Right lobe of liver (tissue), 6 donors: ENCODE measurements at regions not wholly inside any gene's neighbourhood (a gene's known extent, or its start where the extent isn't known, plus 50 kb on each side); places are given as distances from the start of the nearest gene placed in this dataset.

Experiments
- ATAC-seq, 4 donors: fragments of 200-7000 bp; cut with Tn5 transposase; one replicate each; pipeline ENCODE4 v1.9.1; 2020; ENCODE audit warnings: mild to moderate bottlenecking in 4 of 4, moderate library complexity in 4 of 4
- DNase-seq, 3 donors: peaks; one replicate each; pipeline ENCODE4 v3.0.0-alpha.2; 2020
- H3K27ac ChIP-seq, 3 donors: fragments of 200-600 bp; one replicate each; pipeline ENCODE4 v1.8.0; 2022
- H3K27me3 ChIP-seq, 2 donors: fragments of 200-600 bp; one replicate each; pipeline ENCODE4 v1.8.0; 2022
- H3K36me3 ChIP-seq, 4 donors: fragments of 200-600 bp; sonication (generic) in 1 of 4; one replicate each; pipeline versions ENCODE4 v1.5.1 to v1.8.0; 2017 to 2022; ENCODE audit warnings: control low read depth in 1 of 4
- H3K4me1 ChIP-seq, 4 donors: fragments of 200-600 bp; sonication (generic) in 1 of 4; one replicate each; pipeline versions ENCODE4 v1.5.1 to v1.8.0; 2017 to 2022; ENCODE audit warnings: control low read depth in 1 of 4
- H3K4me3 ChIP-seq, 3 donors: fragments of 200-600 bp; one replicate each; pipeline ENCODE4 v1.8.0; 2022
- H3K9me3 ChIP-seq, 4 donors: fragments of 200-600 bp; sonication (generic) in 1 of 4; one replicate each; pipeline versions ENCODE4 v1.5.1 to v1.8.0; 2017 to 2022; ENCODE audit warnings: control low read depth in 1 of 4
- POLR2A ChIP-seq: fragments of 450-650 bp; IDR thresholded peaks from one replicate; pipeline ENCODE4 v1.6.1; 2017; ENCODE audit warnings: antibody characterized with exemption, mild to moderate bottlenecking
- WGBS: methylation state at CpG from one replicate; pipeline ENCODE4 v1.1.6; 2018; ENCODE audit warnings: low coverage, low lambda C conversion rate; ENCODE audit not compliant: insufficient coverage; ENCODE audit errors: missing lambda C conversion rate; 5-methylcytosine and 5-hydroxymethylcytosine counted together
- intact Hi-C, 2 donors: fragments of 100-400 bp; cut with DNase I; formaldehyde crosslinking; loops; one replicate each; pipeline versions ENCODE4 v1.11.2 to v1.14.1; 2022
- TF ChIP-seq, protein P1 (sequence below), 4 donors: fragments of 200-600 bp in 3 of 4; fragments of 450-650 bp in 1 of 4; IDR thresholded peaks; one replicate each; pipeline versions ENCODE4 v1.5.1 to v1.8.0; 2016 to 2022; ENCODE audit warnings: antibody characterized with exemption in 4 of 4, mild to moderate bottlenecking in 2 of 4
- donor health status: DM: no; HTN: yes; CAD: no.
- donor health status: DM: no; HTN: no; CAD: no.
- donor health status: DM: no; HTN: no; CAD: no.
- donor health status: DM: no; HTN: yes; CAD: no.
- donor health status: DM: no; HTN: yes; CAD: no.

DNA sequence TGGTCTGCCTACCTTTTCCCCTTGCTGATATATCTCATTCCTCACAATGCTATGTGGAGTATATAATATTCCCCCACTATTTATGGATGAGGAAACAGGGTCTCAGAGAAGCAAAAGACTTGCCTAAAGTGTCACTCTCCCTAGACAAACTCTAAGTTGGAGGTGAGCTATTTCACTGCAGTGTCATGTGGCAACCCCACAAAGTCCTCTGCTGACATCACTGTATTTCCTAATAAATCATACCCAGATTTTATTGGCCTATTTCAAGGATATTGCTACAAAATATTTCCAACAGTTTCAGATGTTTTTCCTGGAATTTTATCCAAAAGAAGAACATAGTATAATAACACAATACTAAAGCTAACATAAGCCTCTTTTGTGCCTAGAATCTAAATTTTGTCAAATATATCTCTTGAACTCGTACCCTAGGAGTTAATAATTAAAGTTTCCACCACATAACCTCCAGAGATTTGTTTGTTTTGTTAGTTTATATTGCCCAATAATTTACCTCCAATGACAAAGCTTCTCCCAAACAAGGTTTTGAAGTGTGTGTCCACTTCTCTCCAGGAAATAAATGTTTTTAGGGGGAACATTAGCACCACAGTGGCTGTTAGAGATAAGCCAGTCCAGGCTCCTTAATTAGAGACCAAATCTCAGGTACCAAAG is 215.1 kb downstream of the ASCL1 start:
- Histone ChIP-seq H3K4me3 (no peak overlapping the region), H3K36me3 (no peaks in the 10 kb centered on the region), H3K27ac (peak overlapping the region; percentile 42 to 87 (median 85)), H3K27me3 (no peaks in the 10 kb centered on the region), H3K9me3 (no peaks in the 10 kb centered on the region), H3K4me1 (peaks cover 0 to 45% (median 18%) of the 10 kb centered on the region in 4 donors)
- TF ChIP-seq POLR2A: peak; percentile 55
- TF ChIP-seq, protein P1, sequence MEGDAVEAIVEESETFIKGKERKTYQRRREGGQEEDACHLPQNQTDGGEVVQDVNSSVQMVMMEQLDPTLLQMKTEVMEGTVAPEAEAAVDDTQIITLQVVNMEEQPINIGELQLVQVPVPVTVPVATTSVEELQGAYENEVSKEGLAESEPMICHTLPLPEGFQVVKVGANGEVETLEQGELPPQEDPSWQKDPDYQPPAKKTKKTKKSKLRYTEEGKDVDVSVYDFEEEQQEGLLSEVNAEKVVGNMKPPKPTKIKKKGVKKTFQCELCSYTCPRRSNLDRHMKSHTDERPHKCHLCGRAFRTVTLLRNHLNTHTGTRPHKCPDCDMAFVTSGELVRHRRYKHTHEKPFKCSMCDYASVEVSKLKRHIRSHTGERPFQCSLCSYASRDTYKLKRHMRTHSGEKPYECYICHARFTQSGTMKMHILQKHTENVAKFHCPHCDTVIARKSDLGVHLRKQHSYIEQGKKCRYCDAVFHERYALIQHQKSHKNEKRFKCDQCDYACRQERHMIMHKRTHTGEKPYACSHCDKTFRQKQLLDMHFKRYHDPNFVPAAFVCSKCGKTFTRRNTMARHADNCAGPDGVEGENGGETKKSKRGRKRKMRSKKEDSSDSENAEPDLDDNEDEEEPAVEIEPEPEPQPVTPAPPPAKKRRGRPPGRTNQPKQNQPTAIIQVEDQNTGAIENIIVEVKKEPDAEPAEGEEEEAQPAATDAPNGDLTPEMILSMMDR (IDR thresholded peaks at IDR 0.05): no peak
- peak; percentile 68 to 83 (median 72) for ATAC-seq
- peak in 1 of 3 donors; percentile 59 for DNase-seq
- intact Hi-C loops: loop anchor here in 1 of 2 donors (10.0 kb wide), 1 partner anchor 218 kb away; the partner anchor contains the start of gene ASCL1
- WGBS: 0% methylated on average over 1 of the region's 1 CpG

DNA sequence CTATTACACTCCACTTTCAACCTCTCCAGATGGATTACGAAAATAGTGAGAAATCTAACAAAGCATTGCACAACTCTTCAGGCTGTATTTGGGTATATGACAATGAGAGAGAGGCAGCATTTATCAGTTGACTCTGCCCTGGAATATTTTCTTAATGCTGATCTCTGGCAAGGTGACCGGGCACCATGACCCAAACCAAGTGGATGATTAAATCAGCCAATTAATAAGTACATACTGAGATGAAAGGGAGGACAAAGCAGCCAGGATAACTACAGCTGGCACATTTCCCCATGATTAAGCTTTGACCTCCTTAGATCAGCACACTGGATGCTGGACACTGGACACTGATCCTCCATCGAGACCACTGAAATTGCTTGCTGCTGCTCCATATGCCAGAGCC is 218.2 kb downstream of the ASCL1 start:
- H3K27me3 ChIP-seq: no peaks in the 10 kb centered on the region
- H3K36me3 ChIP-seq: no peaks in the 10 kb centered on the region
- intact Hi-C loops: loop anchor here in 1 of 2 donors (10.0 kb wide), 1 partner anchor 221 kb away; the partner anchor contains the start of gene ASCL1
- no peaks in the 10 kb centered on the region for H3K9me3 ChIP-seq
- H3K4me3 ChIP-seq: no peak overlapping the region
- WGBS: 33% methylated on average over 3 of the region's 3 CpGs
- H3K4me1 ChIP-seq: peaks cover 0 to 45% (median 18%) of the 10 kb centered on the region in 4 donors
- peak overlapping the region in 2 of 3 donors; percentile 74 to 87 for H3K27ac ChIP-seq
- no peak for TF ChIP-seq POLR2A
- TF ChIP-seq, protein P1 (IDR thresholded peaks at IDR 0.05): no peak
- ATAC-seq: peak; percentile 76 to 89 (median 78)
- peak; percentile 41 to 85 (median 74) for DNase-seq

DNA sequence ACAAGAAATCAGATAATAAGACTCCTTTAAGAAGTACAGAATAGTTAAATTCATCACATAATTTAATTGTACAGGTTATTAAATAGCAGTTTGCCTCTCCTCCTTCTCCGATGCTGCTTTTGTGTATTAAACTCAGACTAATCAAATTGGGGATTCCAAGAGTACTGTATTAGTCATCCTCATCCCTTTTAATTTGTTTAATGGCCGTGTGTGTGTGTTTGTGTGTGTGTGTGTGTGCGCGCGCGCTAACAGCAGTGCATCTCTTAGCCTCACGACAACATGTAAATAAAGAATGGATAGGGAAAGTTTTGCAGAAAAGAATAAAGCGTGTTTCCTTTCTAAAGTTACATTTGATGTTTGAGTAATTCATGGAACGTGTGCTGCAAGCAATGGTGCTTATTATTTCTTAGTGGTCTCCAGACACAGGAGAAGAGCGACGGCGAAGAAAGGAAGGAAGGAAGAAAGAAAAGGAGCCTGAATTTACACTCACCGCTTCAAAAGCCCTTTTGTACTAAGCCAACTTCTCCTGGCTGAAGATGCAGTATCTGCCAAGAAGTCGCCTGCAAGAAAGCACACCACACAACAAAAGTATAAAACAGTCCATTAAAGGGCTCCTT is 220.3 kb downstream of the ASCL1 start:
- 82% methylated on average over 14 of the region's 14 CpGs for WGBS
- Histone ChIP-seq H3K9me3 (no peaks in the 10 kb centered on the region), H3K36me3 (no peaks in the 10 kb centered on the region), H3K27me3 (no peaks in the 10 kb centered on the region), H3K4me3 (no peak overlapping the region), H3K4me1 (peaks cover 0 to 33% (median 17%) of the 10 kb centered on the region in 4 donors), H3K27ac (no peak overlapping the region)
- DNase-seq (no peak), ATAC-seq (no peak)
- TF ChIP-seq, protein P1 (IDR thresholded peaks at IDR 0.05): no peak
- TF ChIP-seq POLR2A: no peak
- intact Hi-C loops: loop anchor here in 1 of 2 donors (10.0 kb wide), 1 partner anchor 223 kb away; the partner anchor contains the start of gene ASCL1

DNA sequence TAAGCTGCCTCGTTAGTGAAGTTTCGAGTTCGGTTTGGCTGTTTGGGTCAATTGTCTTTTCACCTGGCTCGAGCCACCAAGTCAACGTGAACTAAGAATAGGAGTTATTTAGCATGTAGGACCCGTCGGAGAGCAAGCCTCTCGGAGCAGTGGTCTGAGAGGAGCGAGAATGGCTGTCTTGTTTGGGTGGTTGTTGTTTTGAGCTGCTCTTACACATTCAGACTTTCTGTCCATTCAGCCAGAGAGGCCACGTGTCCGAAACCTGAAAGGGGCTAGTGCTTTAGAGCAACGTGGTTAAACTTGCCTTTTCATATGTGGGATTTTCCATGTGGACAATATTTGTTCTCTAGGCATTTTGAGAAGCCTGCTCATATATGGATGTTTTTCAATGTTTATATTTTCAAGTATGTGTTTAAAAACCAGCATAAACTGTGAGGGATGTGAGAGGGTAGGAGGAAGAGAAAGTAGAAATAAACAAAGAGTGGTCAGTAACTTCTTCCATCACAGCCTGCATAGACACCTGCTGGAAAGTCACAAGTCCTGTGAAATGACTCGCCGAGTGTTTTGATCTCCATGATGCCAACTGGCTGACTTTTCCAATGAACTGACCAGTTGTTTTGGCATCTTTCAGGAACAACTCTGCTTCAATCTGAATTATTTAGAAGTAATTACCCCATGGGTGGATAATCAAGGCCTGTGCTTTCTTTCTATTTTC is 221.0 kb downstream of the ASCL1 start:
- no peaks in the 10 kb centered on the region for H3K36me3 ChIP-seq
- TF ChIP-seq, protein P1 (IDR thresholded peaks at IDR 0.05): no peak
- TF ChIP-seq POLR2A: no peak
- ATAC-seq (no peak), DNase-seq (no peak)
- no peak overlapping the region for H3K27ac ChIP-seq
- 87% methylated on average over 13 of the region's 14 CpGs for WGBS
- peaks cover 0 to 26% (median 14%) of the 10 kb centered on the region in 4 donors for H3K4me1 ChIP-seq
- H3K9me3 ChIP-seq: no peaks in the 10 kb centered on the region
- H3K4me3 ChIP-seq: no peak overlapping the region
- H3K27me3 ChIP-seq: no peaks in the 10 kb centered on the region
- intact Hi-C loops: loop anchor here in 1 of 2 donors (10.0 kb wide), 1 partner anchor 224 kb away; the partner anchor contains the start of gene ASCL1
